Tibial artery (tissue), 4 donors: ENCODE measurements at regions not wholly inside any gene's neighbourhood (a gene's known extent, or its start where the extent isn't known, plus 50 kb on each side); places are given as distances from the start of the nearest gene placed in this dataset.

Experiments
- DNase-seq, 2 donors: peaks; one replicate each; pipeline ENCODE4 v3.0.0-alpha.2; 2019
- H3K27ac ChIP-seq, 2 donors: fragments of 200-600 bp; sonication (generic) in 1 of 2; 1 replicate in 1 of 2; 2 replicates in 1 of 2; pipeline ENCODE4 v1.5.1; 2018 to 2019; ENCODE audit warnings: mild to moderate bottlenecking in 1 of 2
- H3K27me3 ChIP-seq, 2 donors: fragments of 200-600 bp; sonication (generic) in 1 of 2; one replicate each; pipeline versions ENCODE4 v1.5.1 to v1.6.0; 2016 to 2019
- H3K36me3 ChIP-seq, 3 donors: fragments of 200-600 bp; sonication (generic) in 2 of 3; one replicate each; pipeline ENCODE4 v1.5.1; 2016 to 2019; ENCODE audit warnings: mild to moderate bottlenecking in 2 of 3
- H3K4me1 ChIP-seq, 4 donors: fragments of 200-600 bp; sonication (generic) in 2 of 4; 1 replicate in 3 of 4; 2 replicates in 1 of 4; pipeline ENCODE4 v1.5.1; 2016 to 2019
- H3K4me3 ChIP-seq, 2 donors: fragments of 200-600 bp; sonication (generic) in 1 of 2; 1 replicate in 1 of 2; 2 replicates in 1 of 2; pipeline ENCODE4 v1.5.1; 2018 to 2019; ENCODE audit warnings: mild to moderate bottlenecking in 2 of 2
- H3K9me3 ChIP-seq, 3 donors: fragments of 200-600 bp; sonication (generic) in 1 of 3; one replicate each; pipeline ENCODE4 v1.5.1; 2016 to 2019
- CTCF ChIP-seq, 2 experiments: fragments of 200-600 bp in 1 of 2; fragments of 450-650 bp in 1 of 2; IDR thresholded peaks; one replicate each; pipeline ENCODE4 v1.5.1; 2017 to 2019; ENCODE audit warnings: antibody characterized with exemption in 2 of 2, mild to moderate bottlenecking in 1 of 2, moderate library complexity in 1 of 2
- intact Hi-C: fragments of 100-400 bp; cut with DNase I; formaldehyde crosslinking; loops from one replicate; pipeline ENCODE4 v1.15.0; 2023; ENCODE audit warnings: low total_unique reads

GRCh38 chr3:193797566-193797965, 204.6 kb downstream of the OPA1 start:
- H3K9me3 ChIP-seq, result no peaks in the 10 kb centered on the region
- H3K4me3 ChIP-seq, result no peak overlapping the region
- H3K4me1 ChIP-seq, result no peaks in the 10 kb centered on the region
- DNase-seq, result no peak
- no peaks in the 10 kb centered on the region for H3K36me3 ChIP-seq
- intact Hi-C loops, result no loop called here
- TF ChIP-seq CTCF (IDR thresholded peaks at IDR 0.05), result no peak
- peaks cover 0 to 7% of the 10 kb centered on the region in 2 donors for H3K27me3 ChIP-seq
- H3K27ac ChIP-seq, result no peak overlapping the region

GRCh38 chr3:193798051-193798450, 205.0 kb downstream of the OPA1 start:
- Histone ChIP-seq H3K27ac (no peak overlapping the region), H3K27me3 (peaks cover 0 to 5% of the 10 kb centered on the region in 2 donors), H3K36me3 (no peaks in the 10 kb centered on the region), H3K4me1 (no peaks in the 10 kb centered on the region), H3K9me3 (no peaks in the 10 kb centered on the region), H3K4me3 (no peak overlapping the region)
- DNase-seq, result no peak
- intact Hi-C loops, result no loop called here
- no peak for TF ChIP-seq CTCF (IDR thresholded peaks at IDR 0.05)

- DNase-seq, result no peak
- TF ChIP-seq CTCF (IDR thresholded peaks at IDR 0.05), result no peak
- Histone ChIP-seq H3K4me3 (no peak overlapping the region), H3K36me3 (no peaks in the 10 kb centered on the region), H3K9me3 (no peaks in the 10 kb centered on the region), H3K27me3 (peaks cover 0 to 3% of the 10 kb centered on the region in 2 donors), H3K4me1 (no peaks in the 10 kb centered on the region), H3K27ac (no peak overlapping the region)
- intact Hi-C loops, result no loop called here
These were observed 207.4 kb downstream of the OPA1 start for GRCh38 chr3:193800138-193801043.

- Histone ChIP-seq H3K36me3 (no peaks in the 10 kb centered on the region), H3K4me3 (no peak overlapping the region), H3K27me3 (peaks cover 0 to 2% of the 10 kb centered on the region in 2 donors), H3K27ac (no peak overlapping the region), H3K4me1 (no peaks in the 10 kb centered on the region), H3K9me3 (no peaks in the 10 kb centered on the region)
- no peak for DNase-seq
- intact Hi-C loops, result no loop called here
- no peak for TF ChIP-seq CTCF (IDR thresholded peaks at IDR 0.05)
These were observed 208.1 kb downstream of the OPA1 start for GRCh38 chr3:193801097-193801496.

GRCh38 chr3:193803288-193803687, 210.3 kb downstream of the OPA1 start:
- no peak overlapping the region for H3K4me3 ChIP-seq
- no peak for DNase-seq
- intact Hi-C loops, result no loop called here
- peaks cover 0 to 2% of the 10 kb centered on the region in 2 donors for H3K27me3 ChIP-seq
- H3K4me1 ChIP-seq, result no peaks in the 10 kb centered on the region
- TF ChIP-seq CTCF (IDR thresholded peaks at IDR 0.05), result no peak
- H3K27ac ChIP-seq, result no peak overlapping the region
- H3K36me3 ChIP-seq, result no peaks in the 10 kb centered on the region
- no peaks in the 10 kb centered on the region for H3K9me3 ChIP-seq
